ENCODE measurements at regions not wholly inside any gene's neighbourhood (a gene's known extent, or its start where the extent isn't known, plus 50 kb on each side); places are given as distances from the start of the nearest gene placed in this dataset.

DNA sequence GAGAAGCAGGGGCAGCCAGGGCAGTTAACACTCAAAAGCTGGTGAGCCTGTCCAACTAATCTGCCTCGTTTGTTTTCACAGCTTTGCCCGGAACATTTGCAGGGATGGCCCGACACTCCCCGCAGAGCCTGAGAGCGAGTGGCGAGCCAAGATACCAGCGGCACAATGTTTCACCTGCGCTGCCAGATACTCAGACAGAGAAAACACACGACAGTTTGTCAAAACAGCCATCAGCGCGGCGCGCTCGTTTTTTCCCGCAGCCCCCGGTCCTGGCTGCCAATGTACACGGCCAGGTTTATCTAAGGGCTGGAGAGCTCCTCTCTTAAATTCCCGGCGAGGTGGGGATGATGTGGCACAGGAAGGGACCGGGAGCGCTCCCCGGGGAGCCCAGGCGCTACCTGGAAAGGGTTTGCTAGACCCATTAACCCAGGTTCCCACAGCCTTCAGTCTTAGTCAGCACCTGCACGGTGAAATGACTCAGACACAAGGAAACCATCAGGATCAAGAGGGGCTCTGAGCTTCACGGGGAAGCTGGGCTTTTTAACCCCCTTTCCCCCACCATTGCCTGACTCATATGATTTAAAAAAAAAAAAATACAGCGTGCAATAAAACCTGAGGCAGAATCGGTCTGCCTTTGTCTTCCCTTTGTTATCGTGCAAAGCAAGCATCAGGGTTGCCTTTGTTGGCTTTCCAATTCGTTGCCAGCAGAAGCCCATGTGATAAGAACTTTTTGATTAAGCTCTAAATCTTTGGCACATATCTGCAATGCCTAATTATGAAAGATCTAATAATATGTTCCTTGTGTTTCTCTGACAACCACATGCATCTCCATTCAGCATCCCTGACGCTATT, 186.2 kb downstream of the EFNB2 start:
- DNase-seq: no peak

DNA sequence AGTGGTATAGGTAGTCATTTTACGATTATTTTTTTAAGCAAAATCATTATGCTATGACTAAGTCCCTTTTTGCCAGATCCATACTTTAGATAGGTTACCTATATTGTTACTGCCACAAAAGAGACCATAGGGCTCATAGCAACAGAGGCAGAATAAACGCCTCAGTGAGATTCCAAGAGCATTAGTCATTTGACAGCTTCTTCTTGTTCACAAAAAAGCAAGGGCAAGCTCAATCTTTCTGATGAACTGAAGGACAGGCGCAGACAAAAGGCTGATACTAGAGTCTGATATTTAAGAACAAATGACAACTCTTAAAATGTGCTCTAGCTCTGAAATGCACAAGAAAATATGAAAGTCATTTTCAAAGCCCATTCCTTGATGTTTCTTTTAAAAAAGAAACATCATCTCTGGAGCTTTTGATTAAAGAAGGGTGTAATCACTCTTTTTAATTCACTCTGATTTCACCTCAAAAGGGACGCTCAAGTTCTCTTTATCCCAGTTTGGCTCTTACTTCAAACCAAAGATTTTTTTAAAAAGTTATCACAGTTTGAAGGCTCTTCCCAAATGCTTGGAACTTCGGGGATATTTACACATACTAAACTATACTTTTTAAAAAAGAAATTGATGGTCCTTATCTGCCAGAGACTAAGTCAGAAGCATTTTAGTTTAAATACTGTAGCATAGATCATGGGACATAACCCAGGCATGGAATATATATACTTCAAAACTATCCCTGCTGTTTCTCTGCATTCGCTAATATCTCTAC, 187.2 kb downstream of the EFNB2 start:
- DNase-seq: no peak

DNA sequence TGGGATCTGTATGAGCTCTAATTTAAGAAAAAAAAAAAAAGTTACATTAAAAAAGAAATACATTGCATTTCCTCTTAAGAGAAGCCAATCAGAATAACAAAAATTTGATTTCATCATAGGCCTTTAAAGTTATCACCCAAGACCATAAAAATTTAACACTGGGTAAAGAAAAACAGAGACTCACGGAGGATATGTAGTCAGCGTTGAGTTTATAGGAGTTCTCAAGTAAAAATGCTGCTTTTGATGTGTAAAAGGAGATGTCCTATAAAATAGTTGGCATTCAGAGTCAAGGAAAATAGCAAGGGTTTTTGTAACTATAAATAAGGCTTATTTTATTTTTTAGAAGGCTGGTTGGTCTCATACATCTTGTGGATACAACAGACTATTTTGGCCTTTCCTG, 191.1 kb downstream of the EFNB2 start:
- no peak for DNase-seq

DNA sequence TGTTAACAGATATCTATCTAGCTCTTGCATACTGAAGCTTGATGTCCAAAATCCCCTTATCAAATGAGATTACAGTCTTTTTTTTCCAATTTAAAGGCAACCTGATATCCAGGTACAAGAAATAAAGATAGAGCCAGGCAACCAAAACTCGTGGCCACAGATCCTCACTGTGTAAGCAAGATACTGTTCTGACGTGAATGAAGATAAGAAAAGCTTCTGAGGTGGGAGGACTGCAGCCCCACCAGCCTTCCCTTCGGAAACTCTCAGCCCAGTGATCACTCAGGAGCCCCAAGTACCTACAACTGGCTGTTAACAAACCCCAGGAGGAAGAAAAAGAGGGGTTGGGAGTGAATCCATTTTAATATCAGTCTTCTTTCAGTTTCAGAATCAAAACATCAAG, 191.6 kb downstream of the EFNB2 start:
- DNase-seq: no peak

DNA sequence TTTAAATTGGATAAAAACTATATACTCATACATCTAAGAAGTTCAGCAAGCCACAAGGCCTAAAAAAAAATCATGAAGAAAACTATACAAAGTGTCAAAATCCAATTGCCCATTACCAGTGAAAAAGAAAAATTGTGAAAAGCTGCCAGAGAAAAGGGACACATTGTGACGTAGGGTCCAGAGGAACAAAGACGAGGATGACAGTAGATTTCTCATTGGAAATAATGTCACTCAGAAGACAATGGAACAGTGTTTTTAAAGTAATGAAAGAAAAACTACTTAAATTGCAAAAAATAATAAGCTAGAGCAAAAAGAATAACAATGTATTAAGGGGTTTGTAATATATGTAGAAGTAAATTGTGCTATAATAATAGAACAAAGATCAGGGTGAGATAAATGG, 195.2 kb downstream of the EFNB2 start:
- no peak for DNase-seq

DNA sequence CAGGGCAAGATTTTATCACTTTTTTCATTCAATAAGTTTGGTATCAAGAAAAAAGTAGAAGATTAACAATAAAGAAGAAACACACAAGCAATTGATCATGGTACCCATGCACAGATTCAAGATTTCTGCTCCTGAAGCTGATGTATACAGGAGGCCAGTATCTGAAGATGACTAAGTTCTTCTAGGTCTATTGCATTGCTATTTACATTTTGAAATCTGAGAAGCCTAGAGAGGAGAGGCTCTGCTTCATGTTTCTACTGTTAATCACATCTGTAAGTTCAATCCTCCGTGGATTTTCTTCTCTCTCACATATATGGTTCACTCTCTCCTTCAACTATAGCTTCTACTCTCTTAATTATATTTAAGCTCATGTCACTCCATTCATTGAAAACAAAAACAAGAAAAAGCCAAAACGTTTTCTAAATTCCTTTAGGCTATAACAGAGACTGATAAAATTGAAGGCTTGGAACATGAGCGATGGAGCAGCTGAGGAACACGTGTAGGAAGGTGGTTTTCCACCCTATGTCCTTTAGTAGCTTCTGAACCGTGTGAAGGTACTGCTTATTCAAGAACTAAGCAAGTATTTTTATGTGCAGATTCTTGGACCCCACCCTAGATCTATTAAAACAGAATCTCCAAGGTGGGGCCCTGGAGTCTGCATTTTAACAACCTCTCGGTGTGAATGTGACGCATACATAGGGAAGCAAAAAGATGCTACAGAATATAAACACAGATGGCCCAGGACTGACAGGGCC, 198.2 kb downstream of the EFNB2 start:
- no peak for DNase-seq

DNA sequence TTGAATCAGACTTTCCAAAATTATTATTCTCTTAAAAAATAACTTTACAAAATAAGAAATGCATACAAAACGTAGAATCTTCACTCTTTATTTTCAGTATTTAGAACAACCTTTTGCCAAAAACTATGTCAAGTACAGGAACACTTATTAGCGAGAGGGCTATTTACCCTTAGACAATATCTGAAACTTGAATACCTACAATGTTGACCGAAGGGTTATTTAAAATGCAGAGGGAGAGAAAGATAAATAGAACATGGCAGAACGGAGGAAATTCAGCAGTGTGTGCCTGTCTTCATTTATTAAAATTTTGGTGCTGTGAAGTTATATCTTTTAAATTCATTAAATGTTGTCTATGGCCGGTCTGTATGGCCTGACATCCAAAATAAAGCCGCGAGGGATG, 198.8 kb downstream of the EFNB2 start:
- DNase-seq: no peak

DNA sequence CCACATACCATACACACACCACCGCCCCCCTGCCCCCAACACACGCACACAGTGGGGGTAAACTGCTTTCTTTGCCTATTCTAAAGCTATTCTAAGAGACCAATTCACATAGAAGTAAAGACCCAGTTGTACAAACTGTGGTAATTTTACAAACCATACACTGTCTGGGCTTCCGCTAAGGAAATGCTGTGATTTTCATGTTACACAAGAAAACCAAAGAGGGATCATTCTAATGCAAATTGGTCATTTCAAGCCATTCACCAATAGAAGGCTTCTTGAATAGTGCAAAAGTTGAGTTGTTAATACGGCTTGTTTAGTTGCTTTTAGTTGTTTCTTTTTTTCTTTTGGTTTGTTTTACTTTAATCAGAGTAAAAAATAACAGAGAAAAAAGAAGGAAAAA, 202.8 kb downstream of the EFNB2 start:
- no peak for DNase-seq

DNA sequence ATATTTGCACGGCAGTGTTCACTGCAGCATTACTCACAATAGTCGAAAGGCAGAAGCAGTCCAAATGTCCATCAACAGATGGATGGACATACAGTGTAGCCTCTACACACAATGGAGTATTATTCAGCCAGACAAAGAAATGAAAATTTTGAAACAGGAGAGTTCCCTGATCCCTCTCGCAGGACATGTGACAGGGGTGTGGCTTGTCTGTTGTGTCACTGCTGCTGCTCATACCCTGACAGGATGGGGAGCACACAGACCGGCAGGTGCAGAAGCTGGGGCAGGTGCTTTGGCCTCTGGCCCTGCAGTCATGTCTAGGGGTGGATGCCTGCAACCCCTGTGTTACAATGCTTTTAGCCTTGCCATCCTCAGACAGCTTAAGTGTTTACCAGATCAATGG, 204.3 kb downstream of the EFNB2 start:
- DNase-seq: no peak

DNA sequence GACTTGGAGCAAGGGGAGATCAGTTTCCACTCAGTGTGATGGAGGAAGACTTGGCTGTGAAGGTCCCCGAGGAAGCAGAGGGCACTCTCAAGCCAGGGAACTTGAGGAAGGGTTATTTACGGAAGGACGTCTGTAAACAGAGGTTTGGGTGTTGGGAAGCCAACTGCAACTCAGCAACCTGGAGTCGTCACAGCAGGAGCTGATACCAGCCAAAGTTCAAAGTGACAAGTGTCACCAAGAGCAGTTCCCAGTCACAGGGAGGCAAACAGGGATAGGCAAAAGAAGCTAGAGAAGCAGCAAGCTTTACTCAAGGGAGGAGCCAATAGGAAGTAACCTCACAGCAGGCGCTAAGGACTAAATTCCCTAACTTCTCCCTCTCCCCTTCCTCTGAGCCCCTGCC, 205.5 kb downstream of the EFNB2 start:
- DNase-seq: no peak

DNA sequence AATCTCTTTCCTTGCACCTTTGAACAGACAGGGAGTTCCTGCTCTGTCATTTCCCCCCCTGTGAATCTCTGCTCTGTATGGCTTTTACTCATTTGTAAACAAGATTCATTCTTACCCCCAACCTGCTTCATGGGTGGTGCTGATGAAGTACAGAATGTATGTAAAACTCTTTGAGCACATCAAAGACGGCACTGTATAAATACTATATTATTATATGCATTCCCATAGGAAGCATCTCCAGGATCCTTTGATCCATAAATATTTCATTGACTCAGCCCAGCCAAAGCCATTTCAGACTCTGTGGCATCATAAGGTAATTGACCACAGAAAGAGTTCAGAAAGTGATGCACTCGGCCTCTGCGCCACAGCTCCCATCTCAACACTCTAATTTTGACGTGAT, 208.7 kb downstream of the EFNB2 start:
- DNase-seq: no peak

DNA sequence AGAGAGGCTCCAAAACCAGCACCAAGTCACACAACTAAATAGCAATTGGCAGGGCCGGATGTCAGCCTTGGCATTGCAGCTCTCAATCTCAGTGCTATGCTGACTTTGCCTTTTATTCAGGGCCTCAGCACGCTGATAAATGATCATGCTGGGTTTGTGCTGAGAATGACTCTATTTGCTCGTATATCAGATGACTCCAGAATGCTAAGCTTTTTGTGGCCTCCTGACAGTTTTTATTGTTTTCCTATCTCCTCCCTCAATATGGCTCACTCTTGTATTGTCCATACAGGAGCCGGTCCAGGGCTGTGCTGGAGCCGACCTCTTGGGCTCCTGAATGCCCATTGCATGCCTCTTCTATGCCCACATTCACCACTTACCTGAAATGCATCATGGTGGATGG, 211.0 kb downstream of the EFNB2 start:
- no peak for DNase-seq

DNA sequence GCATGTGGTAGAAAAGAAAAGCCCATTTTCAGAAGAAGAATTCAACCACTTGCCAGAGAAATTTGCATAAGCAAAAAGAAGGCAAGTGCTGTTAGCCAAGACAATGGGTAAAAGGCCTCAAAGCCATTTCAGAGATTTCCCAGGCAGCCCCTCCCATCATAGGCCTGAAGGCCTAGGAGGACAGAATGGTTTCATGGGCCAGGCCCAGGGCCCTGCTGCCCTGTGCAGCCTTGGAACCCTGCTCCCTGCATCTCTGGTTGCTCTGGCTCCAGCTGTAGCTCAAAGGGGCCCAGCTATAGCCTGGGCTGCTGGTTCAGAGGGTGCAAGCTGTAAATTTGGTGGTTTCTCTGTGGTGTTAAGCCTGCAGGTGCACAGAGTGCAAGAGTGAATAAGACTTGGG, 212.8 kb downstream of the EFNB2 start:
- no peak for DNase-seq

DNA sequence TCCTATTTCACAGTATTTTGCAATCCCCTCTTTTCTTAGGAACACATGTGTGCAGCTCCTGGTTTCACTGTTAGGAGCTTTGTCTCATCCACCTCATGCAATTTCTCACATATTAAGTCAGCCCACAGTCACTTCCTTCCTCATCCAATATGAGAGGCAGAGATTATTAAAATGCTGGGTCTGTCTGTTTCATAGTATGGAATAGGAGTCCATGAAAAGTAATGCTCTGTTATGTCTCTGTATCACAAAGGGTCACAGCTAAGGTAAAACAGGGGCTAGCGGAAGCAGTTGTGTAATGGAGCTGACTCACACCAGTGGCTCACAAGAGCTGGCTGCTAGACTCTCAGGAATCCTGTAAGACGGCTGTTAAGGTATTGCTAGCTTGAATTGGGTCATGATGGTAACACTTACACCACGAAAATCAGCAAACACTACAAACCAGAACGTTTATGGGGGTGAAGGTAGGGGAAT, 216.5 kb downstream of the EFNB2 start:
- DNase-seq: no peak

DNA sequence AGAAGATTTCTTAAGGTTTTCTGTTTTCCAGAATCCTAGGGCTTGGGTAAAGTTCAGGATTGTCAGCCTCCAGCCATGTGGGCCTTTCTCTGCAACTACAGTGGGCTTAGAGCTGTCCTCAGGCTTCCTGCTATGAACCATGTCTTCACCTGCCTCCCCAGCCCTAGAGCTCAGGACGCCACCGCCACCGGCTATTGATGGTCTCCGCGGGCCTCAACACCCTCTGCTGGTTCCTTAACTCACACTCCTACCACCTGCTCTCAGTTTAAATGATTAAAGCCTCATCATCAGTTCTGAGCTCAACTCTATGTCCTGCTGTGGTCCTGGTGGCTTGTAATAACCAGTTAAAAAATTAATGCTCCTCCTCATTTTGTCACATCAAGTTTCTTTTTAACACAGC, 221.0 kb downstream of the EFNB2 start:
- DNase-seq: no peak

DNA sequence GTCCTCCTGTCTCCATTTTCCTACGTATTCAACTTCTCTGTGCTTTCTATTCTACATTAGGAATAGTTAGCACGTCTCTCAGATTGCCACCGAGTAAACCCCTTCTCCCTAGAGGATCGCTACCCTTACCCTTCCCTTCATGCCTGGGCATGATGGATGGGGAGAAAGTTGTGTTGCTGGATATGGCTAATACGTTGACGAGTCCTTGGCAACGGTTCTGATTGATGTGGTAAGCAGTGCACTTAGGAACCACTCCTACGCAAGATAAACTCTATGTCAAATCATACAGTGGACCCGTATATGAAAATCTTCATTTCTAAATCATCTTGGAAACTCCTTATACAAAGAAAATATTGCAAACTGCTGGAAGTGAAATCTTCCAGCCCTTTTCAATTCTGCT, 224.5 kb downstream of the EFNB2 start:
- no peak for DNase-seq

DNA sequence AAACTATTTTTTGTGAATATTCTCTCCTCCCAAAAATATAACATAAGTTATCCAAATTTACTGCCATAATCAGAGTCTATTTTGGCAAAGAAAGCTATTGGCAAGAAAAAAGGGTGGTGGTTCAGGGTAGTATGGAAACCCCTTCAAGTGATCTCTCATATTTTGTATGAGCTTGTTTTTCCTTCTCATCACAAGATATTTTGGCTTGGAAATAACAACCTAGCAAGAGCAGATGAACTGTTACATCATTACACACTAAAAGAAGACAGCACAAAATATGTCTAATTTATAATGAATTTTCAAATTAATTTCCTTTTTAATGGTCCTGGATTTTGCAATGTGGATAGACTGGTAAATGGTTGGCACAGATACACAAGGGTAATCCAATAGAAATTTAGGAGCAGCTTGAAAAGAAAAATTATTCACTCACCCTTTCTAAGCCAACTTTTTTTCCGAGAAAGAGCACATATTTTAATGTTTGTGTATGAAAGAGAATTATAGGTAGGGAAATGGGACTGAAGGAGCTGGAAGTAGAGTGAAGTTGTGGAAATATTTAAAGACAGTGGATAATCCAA, 225.1 kb downstream of the EFNB2 start:
- no peak for DNase-seq

DNA sequence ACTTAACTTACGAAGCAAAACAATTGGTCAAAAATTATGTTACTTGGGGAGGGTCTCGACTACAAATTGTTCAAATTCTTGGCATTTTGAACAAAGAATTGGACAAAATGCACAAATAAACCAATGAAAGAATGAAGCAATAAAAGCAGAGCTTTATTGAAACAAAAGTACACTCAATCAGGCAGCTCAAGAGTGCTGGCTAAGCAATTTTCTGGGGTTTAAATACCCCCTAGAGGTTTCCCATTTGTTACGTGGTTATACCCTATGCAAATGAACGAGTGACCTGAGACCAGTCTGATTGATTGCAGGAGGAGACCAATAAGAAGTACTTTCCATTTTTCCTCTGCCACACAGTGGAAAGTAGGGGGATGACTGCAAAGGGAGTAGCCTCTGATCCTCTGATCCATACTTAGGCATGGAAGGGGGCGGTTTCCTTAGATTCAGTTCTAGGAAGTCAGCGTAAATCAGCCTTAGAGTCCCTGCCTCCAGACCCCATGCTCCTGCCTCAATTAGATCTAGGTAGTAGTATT, 228.6 kb downstream of the EFNB2 start:
- DNase-seq: no peak

DNA sequence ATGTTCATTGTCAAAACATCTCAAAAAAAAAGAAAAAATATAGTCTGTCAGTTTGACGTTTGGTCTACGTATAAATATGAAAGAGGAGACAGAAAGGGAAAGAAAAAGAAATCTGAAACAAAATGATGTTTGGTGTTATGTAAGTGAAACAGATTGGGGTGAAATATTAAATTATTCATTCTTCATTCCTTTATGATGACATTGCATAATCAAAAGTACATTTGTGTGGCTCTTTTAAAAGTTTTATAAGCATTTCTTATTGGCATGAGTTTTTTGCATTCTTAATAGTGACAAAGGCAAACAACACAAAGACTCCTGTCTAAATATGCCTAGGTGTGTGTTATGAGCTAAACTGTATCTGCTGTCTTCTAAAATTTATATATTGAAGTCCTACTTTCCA, 232.6 kb downstream of the EFNB2 start:
- no peak for DNase-seq

DNA sequence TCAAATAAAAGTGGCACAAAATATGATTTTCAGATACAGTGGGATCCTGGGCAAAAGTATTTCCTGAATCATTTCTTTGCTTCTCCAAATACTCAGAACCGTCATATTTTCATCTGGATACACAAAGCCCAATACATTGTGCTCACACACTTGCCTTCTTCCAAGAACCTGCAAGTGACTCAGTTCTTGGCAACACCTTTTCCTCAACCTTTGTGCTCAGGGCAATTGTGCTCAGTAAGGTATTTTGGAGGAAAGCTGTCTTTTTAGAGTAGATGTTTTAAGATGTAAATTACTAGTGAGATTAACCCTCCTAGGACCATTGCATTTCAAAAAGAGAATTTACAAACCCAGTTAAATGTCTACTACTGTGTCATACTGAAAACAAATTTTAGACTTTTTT, 233.5 kb downstream of the EFNB2 start:
- no peak for DNase-seq

DNA sequence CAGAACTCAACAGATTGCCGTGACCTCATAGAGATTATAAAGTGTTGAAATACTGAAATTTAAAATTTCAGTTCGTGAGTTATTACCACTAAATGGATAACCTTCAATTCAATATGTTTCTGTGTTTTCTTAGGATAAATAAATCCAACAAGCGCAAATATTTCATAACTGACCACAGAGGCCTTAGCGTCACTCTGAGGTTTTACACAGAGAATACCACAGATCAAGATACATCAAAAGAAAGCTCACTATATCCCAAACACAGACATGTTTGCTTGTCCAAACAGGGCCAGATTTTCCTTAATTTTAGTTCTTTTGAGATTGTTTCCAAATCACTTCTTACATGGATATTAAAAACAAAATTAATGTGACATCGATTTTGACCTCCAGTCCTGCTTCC, 235.8 kb downstream of the EFNB2 start:
- no peak for DNase-seq

DNA sequence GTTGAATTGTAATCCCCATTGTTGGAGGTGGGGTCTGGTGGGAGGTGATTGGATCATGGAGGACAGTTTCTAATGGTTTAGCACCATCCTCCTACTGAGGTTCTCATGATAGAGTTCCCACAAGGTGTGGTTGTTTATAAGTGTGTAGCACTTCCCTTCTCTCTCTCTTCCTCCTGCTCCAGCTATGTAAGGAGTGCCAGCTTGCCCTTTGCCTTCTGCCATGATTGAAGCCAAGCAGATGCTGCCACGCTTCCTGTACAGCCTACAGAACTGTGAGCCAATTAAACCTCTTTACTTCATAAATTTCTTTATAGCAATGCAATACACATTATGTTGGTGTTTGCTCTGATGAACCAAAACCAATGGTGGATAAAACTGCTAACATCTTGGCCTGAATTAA, 238.2 kb downstream of the EFNB2 start:
- DNase-seq: no peak

DNA sequence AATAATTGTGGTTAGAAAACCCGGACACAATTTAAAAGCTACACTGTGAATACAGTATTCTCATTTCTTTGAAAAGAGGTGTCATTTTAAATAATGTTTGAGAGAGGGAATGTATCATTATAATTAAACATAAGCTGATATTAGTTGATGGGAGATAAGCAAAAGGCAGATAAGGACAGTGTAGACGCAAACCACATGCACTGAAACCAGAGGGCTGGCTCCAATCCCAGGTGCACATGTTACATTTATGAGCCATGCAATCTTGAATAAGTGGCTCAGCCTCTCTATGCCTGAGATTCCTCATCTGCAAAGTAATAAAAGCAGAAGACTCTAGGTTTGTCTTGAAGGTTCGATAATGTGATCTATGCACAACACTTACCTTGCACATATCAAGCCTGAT, 238.7 kb downstream of the EFNB2 start:
- no peak for DNase-seq

Data from CD4-positive, alpha-beta T cell treated with Interleukin-6 for 4 hours (primary cell).